Loucy (cell line): ENCODE measurements at regions not wholly inside any gene's neighbourhood (a gene's known extent, or its start where the extent isn't known, plus 50 kb on each side); places are given as distances from the start of the nearest gene placed in this dataset.

Source experiments
- H2AFZ ChIP-seq: fragments of 200-600 bp; sonication (generic); 2 replicates; pipeline ENCODE4 v1.6.0; 2016; ENCODE audit warnings: antibody characterized with exemption, mild to moderate bottlenecking, low read length, moderate library complexity
- H3F3A ChIP-seq: fragments of 200-600 bp; 2 replicates; pipeline ENCODE4 v1.6.0; 2016; ENCODE audit warnings: antibody characterized with exemption, low read depth, mild to moderate bottlenecking
- H3K27me3 ChIP-seq: fragments of 200-600 bp; sonication (generic); 2 replicates; pipeline ENCODE4 v1.6.1; 2014; ENCODE audit warnings: low read length, mild to moderate bottlenecking; ENCODE audit not compliant: insufficient read depth, poor library complexity, severe bottlenecking
- H3K36me3 ChIP-seq: fragments of 200-600 bp; sonication (generic); 2 replicates; pipeline ENCODE4 v1.6.1; 2016; ENCODE audit warnings: low read length; ENCODE audit not compliant: insufficient read depth
- H3K4me1 ChIP-seq: fragments of 200-600 bp; sonication (generic); 2 replicates; pipeline ENCODE4 v1.5.1; 2014; ENCODE audit warnings: low read length, mild to moderate bottlenecking; ENCODE audit not compliant: insufficient read depth, poor library complexity, severe bottlenecking
- H3K4me2 ChIP-seq: fragments of 200-600 bp; sonication (generic); 2 replicates; pipeline ENCODE4 v1.6.0; 2014; ENCODE audit warnings: antibody characterized with exemption, low read length, low read depth, mild to moderate bottlenecking; ENCODE audit not compliant: poor library complexity, severe bottlenecking
- H3K4me3 ChIP-seq: fragments of 200-600 bp; sonication (generic); 2 replicates; pipeline ENCODE4 v1.5.1; 2014; ENCODE audit warnings: low read length, mild to moderate bottlenecking, mixed read lengths; ENCODE audit not compliant: poor library complexity, severe bottlenecking
- H3K79me2 ChIP-seq: fragments of 200-600 bp; sonication (generic); 2 replicates; pipeline ENCODE4 v1.6.1; 2014; ENCODE audit warnings: low read length; ENCODE audit not compliant: insufficient read depth
- H3K9ac ChIP-seq: fragments of 200-600 bp; sonication (generic); 2 replicates; pipeline ENCODE4 v1.6.0; 2014; ENCODE audit warnings: mild to moderate bottlenecking, low read depth, low read length, moderate library complexity; ENCODE audit not compliant: poor library complexity, severe bottlenecking
- H3K9me2 ChIP-seq: fragments of 200-600 bp; sonication (generic); replicated peaks from 2 replicates; pipeline ENCODE4 v1.6.1; 2016; ENCODE audit warnings: low read depth, low read length, mixed read lengths
- H3K9me3 ChIP-seq: fragments of 200-600 bp; sonication (generic); 2 replicates; pipeline ENCODE4 v1.6.1; 2014; ENCODE audit warnings: mild to moderate bottlenecking, antibody characterized with exemption, low read length, low read depth; ENCODE audit not compliant: insufficient read depth
- H4K20me1 ChIP-seq: fragments of 200-600 bp; sonication (generic); 2 replicates; pipeline ENCODE4 v1.6.0; 2014; ENCODE audit warnings: antibody characterized with exemption, low read length, mild to moderate bottlenecking; ENCODE audit not compliant: insufficient read depth, poor library complexity, severe bottlenecking
- EZH2phosphoT487 ChIP-seq: fragments of 200-600 bp; IDR thresholded peaks from 2 replicates; pipeline ENCODE4 v1.6.1; 2018; ENCODE audit warnings: antibody characterized with exemption, mild to moderate bottlenecking, moderate library complexity, borderline replicate concordance
- TF ChIP-seq, protein P1 (sequence below): fragments of 200-600 bp; sonication (generic); conservative IDR thresholded peaks from 2 replicates; pipeline ENCODE4 v1.5.1; 2014; ENCODE audit warnings: mild to moderate bottlenecking, antibody characterized with exemption, low read length

GRCh38 chr3:86175593-86176444 is 815.1 kb downstream of the VGLL3 start:
- H3K4me3 ChIP-seq = no peak overlapping the region
- no peaks in the 10 kb centered on the region for H3K27me3 ChIP-seq
- H3F3A ChIP-seq = no peaks in the 10 kb centered on the region
- no peak for TF ChIP-seq EZH2phosphoT487
- TF ChIP-seq, protein P1, sequence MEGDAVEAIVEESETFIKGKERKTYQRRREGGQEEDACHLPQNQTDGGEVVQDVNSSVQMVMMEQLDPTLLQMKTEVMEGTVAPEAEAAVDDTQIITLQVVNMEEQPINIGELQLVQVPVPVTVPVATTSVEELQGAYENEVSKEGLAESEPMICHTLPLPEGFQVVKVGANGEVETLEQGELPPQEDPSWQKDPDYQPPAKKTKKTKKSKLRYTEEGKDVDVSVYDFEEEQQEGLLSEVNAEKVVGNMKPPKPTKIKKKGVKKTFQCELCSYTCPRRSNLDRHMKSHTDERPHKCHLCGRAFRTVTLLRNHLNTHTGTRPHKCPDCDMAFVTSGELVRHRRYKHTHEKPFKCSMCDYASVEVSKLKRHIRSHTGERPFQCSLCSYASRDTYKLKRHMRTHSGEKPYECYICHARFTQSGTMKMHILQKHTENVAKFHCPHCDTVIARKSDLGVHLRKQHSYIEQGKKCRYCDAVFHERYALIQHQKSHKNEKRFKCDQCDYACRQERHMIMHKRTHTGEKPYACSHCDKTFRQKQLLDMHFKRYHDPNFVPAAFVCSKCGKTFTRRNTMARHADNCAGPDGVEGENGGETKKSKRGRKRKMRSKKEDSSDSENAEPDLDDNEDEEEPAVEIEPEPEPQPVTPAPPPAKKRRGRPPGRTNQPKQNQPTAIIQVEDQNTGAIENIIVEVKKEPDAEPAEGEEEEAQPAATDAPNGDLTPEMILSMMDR = no peak
- H3K36me3 ChIP-seq = no peaks in the 10 kb centered on the region
- no peaks in the 10 kb centered on the region for H3K79me2 ChIP-seq
- H4K20me1 ChIP-seq = no peaks in the 10 kb centered on the region
- H3K9ac ChIP-seq = no peak overlapping the region
- H3K4me1 ChIP-seq = no peaks in the 10 kb centered on the region
- H2AFZ ChIP-seq = no peak overlapping the region
- no peaks in the 10 kb centered on the region for H3K9me2 ChIP-seq
- H3K9me3 ChIP-seq = no peaks in the 10 kb centered on the region
- H3K4me2 ChIP-seq = no peak overlapping the region

DNA sequence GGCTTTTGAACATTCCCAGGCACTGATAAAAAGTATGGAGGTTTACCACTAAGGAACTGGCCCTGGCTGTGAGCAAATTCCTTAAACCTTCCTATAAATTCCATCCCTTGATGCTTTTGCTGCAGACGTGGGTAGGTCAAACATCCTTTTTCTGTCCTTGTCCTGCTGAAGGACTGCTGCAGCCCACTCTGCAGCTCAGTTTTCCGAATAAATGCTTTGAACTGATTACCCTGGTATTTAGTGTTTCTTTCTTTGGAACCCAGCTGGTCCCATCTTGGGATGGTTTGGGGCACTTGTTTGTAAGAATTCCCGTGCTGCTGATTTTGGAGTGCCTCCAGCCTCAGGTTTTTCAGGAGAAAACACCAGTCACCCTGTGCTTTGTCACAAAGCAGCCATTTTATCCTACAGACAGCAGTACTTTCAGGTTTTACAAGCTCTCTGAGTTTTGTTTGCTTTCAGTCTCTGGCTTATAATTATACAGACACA is 815.9 kb downstream of the VGLL3 start:
- Histone ChIP-seq H3K4me2 (no peak overlapping the region), H3K4me3 (no peak overlapping the region), H3F3A (no peaks in the 10 kb centered on the region), H3K79me2 (no peaks in the 10 kb centered on the region), H4K20me1 (no peaks in the 10 kb centered on the region), H3K36me3 (no peaks in the 10 kb centered on the region), H3K27me3 (no peaks in the 10 kb centered on the region), H3K9ac (no peak overlapping the region), H3K4me1 (no peaks in the 10 kb centered on the region), H2AFZ (no peak overlapping the region; the same call in 1 of the 2 replicates), H3K9me2 (no peaks in the 10 kb centered on the region), H3K9me3 (no peaks in the 10 kb centered on the region)
- TF ChIP-seq EZH2phosphoT487 = no peak
- TF ChIP-seq, protein P1 = no peak

GRCh38 chr3:86173401-86173800 is 817.5 kb downstream of the VGLL3 start:
- no peaks in the 10 kb centered on the region for H3K27me3 ChIP-seq
- H3F3A ChIP-seq = no peaks in the 10 kb centered on the region
- H3K79me2 ChIP-seq = no peaks in the 10 kb centered on the region
- TF ChIP-seq, protein P1 = no peak
- TF ChIP-seq EZH2phosphoT487 = no peak
- H3K36me3 ChIP-seq = no peaks in the 10 kb centered on the region
- no peaks in the 10 kb centered on the region for H3K9me3 ChIP-seq
- H3K9me2 ChIP-seq = no peaks in the 10 kb centered on the region
- H2AFZ ChIP-seq = no peak overlapping the region
- no peaks in the 10 kb centered on the region for H4K20me1 ChIP-seq
- H3K4me2 ChIP-seq = no peak overlapping the region
- H3K9ac ChIP-seq = no peak overlapping the region
- H3K4me1 ChIP-seq = no peaks in the 10 kb centered on the region
- H3K4me3 ChIP-seq = no peak overlapping the region
